Astrocyte of the cerebellum (primary cell): ENCODE measurements at regions not wholly inside any gene's neighbourhood (a gene's known extent, or its start where the extent isn't known, plus 50 kb on each side); places are given as distances from the start of the nearest gene placed in this dataset.
"Not testable (repeated sequence)": the region's sequence is repeated elsewhere in the genome, so short reads cannot be mapped to it uniquely, and the experiment has no call there.

ENCODE experiments used
- DNase-seq: peaks from one replicate; pipeline ENCODE4 v3.0.0-alpha.2; 2011; ENCODE audit warnings: low read depth
- H3K4me3 ChIP-seq: 2 replicates; pipeline ENCODE4 v1.5.1; 2011; ENCODE audit warnings: mild to moderate bottlenecking, low read depth, low read length, moderate library complexity
- in situ Hi-C: cut with HindIII; loops from 2 replicates; pipeline ENCODE4 v1.10.0; 2017; ENCODE audit warnings: low sequenced_read_pairs

GRCh38 chr21:5090132-5091079 lies 5431.0 kb upstream of the TPTE start:
- in situ Hi-C loops, DNase-seq, H3K4me3 ChIP-seq: not testable (repeated sequence)

GRCh38 chr21:5091274-5091673 lies 5430.1 kb upstream of the TPTE start:
- DNase-seq, H3K4me3 ChIP-seq, in situ Hi-C loops: not testable (repeated sequence)

- in situ Hi-C loops, DNase-seq, H3K4me3 ChIP-seq: not testable (repeated sequence)
These were observed 5425.8 kb upstream of the TPTE start for GRCh38 chr21:5095628-5096027.

- in situ Hi-C loops, H3K4me3 ChIP-seq, DNase-seq: not testable (repeated sequence)
These were observed 5423.2 kb upstream of the TPTE start for GRCh38 chr21:5098010-5098743.

- in situ Hi-C loops, DNase-seq, H3K4me3 ChIP-seq: not testable (repeated sequence)
These were observed 5420.7 kb upstream of the TPTE start for GRCh38 chr21:5100604-5101174.

- H3K4me3 ChIP-seq, in situ Hi-C loops, DNase-seq: not testable (repeated sequence)
These were observed 5419.6 kb upstream of the TPTE start for GRCh38 chr21:5101749-5102148.

- H3K4me3 ChIP-seq, in situ Hi-C loops, DNase-seq: not testable (repeated sequence)
These were observed 5417.4 kb upstream of the TPTE start for GRCh38 chr21:5103880-5104561.

GRCh38 chr21:5104562-5104928 lies 5416.8 kb upstream of the TPTE start:
- H3K4me3 ChIP-seq, DNase-seq, in situ Hi-C loops: not testable (repeated sequence)

- H3K4me3 ChIP-seq, DNase-seq, in situ Hi-C loops: not testable (repeated sequence)
These were observed 5415.3 kb upstream of the TPTE start for GRCh38 chr21:5105939-5106708.

- in situ Hi-C loops, H3K4me3 ChIP-seq, DNase-seq: not testable (repeated sequence)
These were observed 5414.5 kb upstream of the TPTE start for GRCh38 chr21:5106767-5107464.

GRCh38 chr21:5107637-5108036 lies 5413.7 kb upstream of the TPTE start:
- DNase-seq, H3K4me3 ChIP-seq, in situ Hi-C loops: not testable (repeated sequence)

- DNase-seq, H3K4me3 ChIP-seq, in situ Hi-C loops: not testable (repeated sequence)
These were observed 5413.2 kb upstream of the TPTE start for GRCh38 chr21:5108048-5108775.

GRCh38 chr21:5111197-5111596 lies 5410.2 kb upstream of the TPTE start:
- in situ Hi-C loops, DNase-seq, H3K4me3 ChIP-seq: not testable (repeated sequence)

GRCh38 chr21:5113092-5113491 lies 5408.3 kb upstream of the TPTE start:
- DNase-seq, H3K4me3 ChIP-seq, in situ Hi-C loops: not testable (repeated sequence)

- in situ Hi-C loops, DNase-seq, H3K4me3 ChIP-seq: not testable (repeated sequence)
These were observed 5406.9 kb upstream of the TPTE start for GRCh38 chr21:5114468-5114867.
